GM23338 (cell line): ENCODE measurements at regions not wholly inside any gene's neighbourhood (a gene's known extent, or its start where the extent isn't known, plus 50 kb on each side); places are given as distances from the start of the nearest gene placed in this dataset.

ENCODE experiments used
- STAT1 ChIP-seq: IDR thresholded peaks from one replicate; pipeline ENCODE4 v1.6.1; 2016; ENCODE audit warnings: antibody characterized with exemption; ENCODE audit not compliant: unreplicated experiment
- TF ChIP-seq, protein P1 (sequence below): IDR thresholded peaks from one replicate; pipeline ENCODE4 v1.6.1; 2018; ENCODE audit warnings: antibody characterized with exemption; ENCODE audit not compliant: unreplicated experiment
- TF ChIP-seq, protein P2 (sequence below): IDR thresholded peaks from 2 replicates; pipeline ENCODE4 v1.6.1; 2016; ENCODE audit warnings: antibody characterized with exemption
- TF ChIP-seq, protein P3 (sequence below), 2 experiments: fragments of 200-600 bp in 1 of 2; sonication (generic) in 1 of 2; conservative IDR thresholded peaks; 2 replicates each; pipeline versions ENCODE4 v1.5.1 to v1.6.1; 2016 to 2017; ENCODE audit warnings: antibody characterized with exemption in 2 of 2, low read depth in 2 of 2, mild to moderate bottlenecking in 2 of 2, moderate library complexity in 1 of 2

DNA sequence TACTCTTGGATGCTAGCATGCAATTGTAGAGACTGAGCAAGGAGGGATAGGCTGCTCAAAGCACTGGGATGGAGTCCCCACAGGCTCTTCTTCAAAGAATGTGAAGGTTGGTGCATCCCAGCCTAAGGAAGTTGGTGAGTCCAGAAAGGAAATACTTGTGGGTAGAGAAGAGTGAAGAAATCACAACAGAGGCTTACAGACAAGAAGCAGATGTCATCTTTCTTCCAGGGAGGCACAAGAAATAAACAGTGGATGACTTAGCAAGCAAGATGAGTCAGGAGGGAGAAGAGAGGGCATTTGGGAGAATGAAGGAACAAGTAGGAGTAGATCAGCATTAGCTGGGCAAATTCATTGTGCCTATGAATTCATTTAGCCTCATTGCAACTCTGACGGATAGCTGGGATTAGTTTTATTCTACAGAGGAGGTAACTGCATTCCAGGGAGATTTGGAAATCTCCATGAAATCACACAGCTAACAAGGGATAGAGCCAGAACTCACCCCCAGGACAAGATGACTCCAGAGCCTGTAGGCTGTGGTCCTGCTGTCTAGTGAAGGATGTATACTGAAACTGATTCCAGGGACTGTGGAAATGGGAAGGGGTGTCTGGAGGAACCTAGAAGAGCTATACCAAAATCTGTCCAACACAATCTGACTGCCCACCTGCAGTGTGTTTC, 125.8 kb upstream of the SPTLC3 start:
- TF ChIP-seq, protein P1, sequence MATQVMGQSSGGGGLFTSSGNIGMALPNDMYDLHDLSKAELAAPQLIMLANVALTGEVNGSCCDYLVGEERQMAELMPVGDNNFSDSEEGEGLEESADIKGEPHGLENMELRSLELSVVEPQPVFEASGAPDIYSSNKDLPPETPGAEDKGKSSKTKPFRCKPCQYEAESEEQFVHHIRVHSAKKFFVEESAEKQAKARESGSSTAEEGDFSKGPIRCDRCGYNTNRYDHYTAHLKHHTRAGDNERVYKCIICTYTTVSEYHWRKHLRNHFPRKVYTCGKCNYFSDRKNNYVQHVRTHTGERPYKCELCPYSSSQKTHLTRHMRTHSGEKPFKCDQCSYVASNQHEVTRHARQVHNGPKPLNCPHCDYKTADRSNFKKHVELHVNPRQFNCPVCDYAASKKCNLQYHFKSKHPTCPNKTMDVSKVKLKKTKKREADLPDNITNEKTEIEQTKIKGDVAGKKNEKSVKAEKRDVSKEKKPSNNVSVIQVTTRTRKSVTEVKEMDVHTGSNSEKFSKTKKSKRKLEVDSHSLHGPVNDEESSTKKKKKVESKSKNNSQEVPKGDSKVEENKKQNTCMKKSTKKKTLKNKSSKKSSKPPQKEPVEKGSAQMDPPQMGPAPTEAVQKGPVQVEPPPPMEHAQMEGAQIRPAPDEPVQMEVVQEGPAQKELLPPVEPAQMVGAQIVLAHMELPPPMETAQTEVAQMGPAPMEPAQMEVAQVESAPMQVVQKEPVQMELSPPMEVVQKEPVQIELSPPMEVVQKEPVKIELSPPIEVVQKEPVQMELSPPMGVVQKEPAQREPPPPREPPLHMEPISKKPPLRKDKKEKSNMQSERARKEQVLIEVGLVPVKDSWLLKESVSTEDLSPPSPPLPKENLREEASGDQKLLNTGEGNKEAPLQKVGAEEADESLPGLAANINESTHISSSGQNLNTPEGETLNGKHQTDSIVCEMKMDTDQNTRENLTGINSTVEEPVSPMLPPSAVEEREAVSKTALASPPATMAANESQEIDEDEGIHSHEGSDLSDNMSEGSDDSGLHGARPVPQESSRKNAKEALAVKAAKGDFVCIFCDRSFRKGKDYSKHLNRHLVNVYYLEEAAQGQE: no peak
- TF ChIP-seq, protein P2, sequence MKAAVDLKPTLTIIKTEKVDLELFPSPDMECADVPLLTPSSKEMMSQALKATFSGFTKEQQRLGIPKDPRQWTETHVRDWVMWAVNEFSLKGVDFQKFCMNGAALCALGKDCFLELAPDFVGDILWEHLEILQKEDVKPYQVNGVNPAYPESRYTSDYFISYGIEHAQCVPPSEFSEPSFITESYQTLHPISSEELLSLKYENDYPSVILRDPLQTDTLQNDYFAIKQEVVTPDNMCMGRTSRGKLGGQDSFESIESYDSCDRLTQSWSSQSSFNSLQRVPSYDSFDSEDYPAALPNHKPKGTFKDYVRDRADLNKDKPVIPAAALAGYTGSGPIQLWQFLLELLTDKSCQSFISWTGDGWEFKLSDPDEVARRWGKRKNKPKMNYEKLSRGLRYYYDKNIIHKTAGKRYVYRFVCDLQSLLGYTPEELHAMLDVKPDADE: no peak
- no peak for TF ChIP-seq STAT1
- TF ChIP-seq, protein P3, sequence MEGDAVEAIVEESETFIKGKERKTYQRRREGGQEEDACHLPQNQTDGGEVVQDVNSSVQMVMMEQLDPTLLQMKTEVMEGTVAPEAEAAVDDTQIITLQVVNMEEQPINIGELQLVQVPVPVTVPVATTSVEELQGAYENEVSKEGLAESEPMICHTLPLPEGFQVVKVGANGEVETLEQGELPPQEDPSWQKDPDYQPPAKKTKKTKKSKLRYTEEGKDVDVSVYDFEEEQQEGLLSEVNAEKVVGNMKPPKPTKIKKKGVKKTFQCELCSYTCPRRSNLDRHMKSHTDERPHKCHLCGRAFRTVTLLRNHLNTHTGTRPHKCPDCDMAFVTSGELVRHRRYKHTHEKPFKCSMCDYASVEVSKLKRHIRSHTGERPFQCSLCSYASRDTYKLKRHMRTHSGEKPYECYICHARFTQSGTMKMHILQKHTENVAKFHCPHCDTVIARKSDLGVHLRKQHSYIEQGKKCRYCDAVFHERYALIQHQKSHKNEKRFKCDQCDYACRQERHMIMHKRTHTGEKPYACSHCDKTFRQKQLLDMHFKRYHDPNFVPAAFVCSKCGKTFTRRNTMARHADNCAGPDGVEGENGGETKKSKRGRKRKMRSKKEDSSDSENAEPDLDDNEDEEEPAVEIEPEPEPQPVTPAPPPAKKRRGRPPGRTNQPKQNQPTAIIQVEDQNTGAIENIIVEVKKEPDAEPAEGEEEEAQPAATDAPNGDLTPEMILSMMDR (conservative IDR thresholded peaks at IDR 0.05; ENCODE audit: low read depth in 2 of 2): no peak
